Colon (tissue), 2 donors: ENCODE measurements at regions not wholly inside any gene's neighbourhood (a gene's known extent, or its start where the extent isn't known, plus 50 kb on each side); places are given as distances from the start of the nearest gene placed in this dataset.
"Not testable (repeated sequence)": the region's sequence is repeated elsewhere in the genome, so short reads cannot be mapped to it uniquely, and the experiment has no call there.

ENCODE experiments used
- FAIRE-seq: peaks from 2 replicates; lab custom pipeline; 2012; peaks lifted over from hg19 to GRCh38; lab: Jason Lieb, UNC
- donor health status: control.
- donor health status: control.

- no peak for FAIRE-seq
Observed at GRCh38 chr12:33514893-33515292, 75.3 kb upstream of the SYT10 start.

GRCh38 chr12:33519566-33519965, 79.9 kb upstream of the SYT10 start:
- no peak for FAIRE-seq

- not testable (repeated sequence) for FAIRE-seq
Observed at GRCh38 chr12:33520505-33521302, 81.1 kb upstream of the SYT10 start.

GRCh38 chr12:33529031-33529430, 89.4 kb upstream of the SYT10 start:
- FAIRE-seq = no peak

- FAIRE-seq = no peak
Observed at GRCh38 chr12:33529810-33530209, 90.2 kb upstream of the SYT10 start.

- no peak for FAIRE-seq
Observed at GRCh38 chr12:33531261-33531660, 91.6 kb upstream of the SYT10 start.

GRCh38 chr12:33533527-33533926, 93.9 kb upstream of the SYT10 start:
- FAIRE-seq = no peak

- no peak for FAIRE-seq
Observed at GRCh38 chr12:33536431-33536830, 96.8 kb upstream of the SYT10 start.

GRCh38 chr12:33546004-33546403, 106.4 kb upstream of the SYT10 start:
- FAIRE-seq = no peak

- FAIRE-seq = no peak
Observed at GRCh38 chr12:33547084-33547483, 107.5 kb upstream of the SYT10 start.

GRCh38 chr12:33550214-33550613, 110.6 kb upstream of the SYT10 start:
- FAIRE-seq = not testable (repeated sequence)

- FAIRE-seq = no peak
Observed at GRCh38 chr12:33551006-33551405, 111.4 kb upstream of the SYT10 start.

GRCh38 chr12:33555128-33555527, 115.5 kb upstream of the SYT10 start:
- FAIRE-seq = no peak

- FAIRE-seq = no peak
Observed at GRCh38 chr12:33560653-33561208, 121.1 kb upstream of the SYT10 start.

- FAIRE-seq = no peak
Observed at GRCh38 chr12:33562401-33562800, 122.8 kb upstream of the SYT10 start.

- no peak for FAIRE-seq
Observed at GRCh38 chr12:33566403-33566802, 126.8 kb upstream of the SYT10 start.

GRCh38 chr12:33575346-33575745, 135.7 kb upstream of the SYT10 start:
- no peak for FAIRE-seq

- no peak for FAIRE-seq
Observed at GRCh38 chr12:33581613-33582122, 142.0 kb upstream of the SYT10 start.

- FAIRE-seq = no peak
Observed at GRCh38 chr12:33586576-33586975, 147.0 kb upstream of the SYT10 start.

GRCh38 chr12:33587354-33587753, 147.7 kb upstream of the SYT10 start:
- no peak for FAIRE-seq

- FAIRE-seq = no peak
Observed at GRCh38 chr12:33587784-33588712, 148.4 kb upstream of the SYT10 start.

GRCh38 chr12:33588725-33589405, 149.2 kb upstream of the SYT10 start:
- FAIRE-seq = no peak
